Kidney (tissue), 13 donors: ENCODE measurements at regions not wholly inside any gene's neighbourhood (a gene's known extent, or its start where the extent isn't known, plus 50 kb on each side); places are given as distances from the start of the nearest gene placed in this dataset.

Experiments used
- DNase-seq, 5 donors: peaks; one replicate each; pipeline ENCODE4 v3.0.0-alpha.2; 2013 to 2020
- FAIRE-seq: peaks from 2 replicates; lab custom pipeline; 2012; peaks lifted over from hg19 to GRCh38; lab: Jason Lieb, UNC
- H3K27ac ChIP-seq, 2 donors: one replicate each; pipeline ENCODE4 v1.7.0; 2013; ENCODE audit warnings: low read depth in 2 of 2, low read length in 2 of 2, inconsistent platforms in 1 of 2
- H3K27me3 ChIP-seq: one replicate; pipeline ENCODE4 v1.7.1; 2013; ENCODE audit warnings: low read length, inconsistent platforms; ENCODE audit not compliant: control insufficient read depth, insufficient read depth
- H3K36me3 ChIP-seq, 3 donors: one replicate each; pipeline versions ENCODE4 v1.7.0 to v1.7.1; 2013; ENCODE audit warnings: low read length in 3 of 3, control low read depth in 1 of 3, inconsistent platforms in 1 of 3; ENCODE audit not compliant: insufficient read depth in 3 of 3, control insufficient read depth in 2 of 3
- H3K4me1 ChIP-seq, 3 donors: one replicate each; pipeline versions ENCODE4 v1.7.0 to v1.7.1; 2013; ENCODE audit warnings: low read length in 3 of 3, inconsistent platforms in 1 of 3, low read depth in 1 of 3; ENCODE audit not compliant: control insufficient read depth in 2 of 3, insufficient read depth in 2 of 3
- H3K4me3 ChIP-seq, 3 donors: one replicate each; pipeline versions ENCODE4 v1.7.0 to v1.8.1; 2013; ENCODE audit warnings: low read length in 3 of 3, control low read depth in 1 of 3, inconsistent platforms in 1 of 3
- H3K9ac ChIP-seq, 3 donors: one replicate each; pipeline versions ENCODE4 v1.7.0 to v1.7.1; 2013; ENCODE audit warnings: low read length in 3 of 3, control low read depth in 1 of 3, inconsistent platforms in 1 of 3
- H3K9me3 ChIP-seq, 3 donors: one replicate each; pipeline versions ENCODE4 v1.7.0 to v1.7.1; 2013; ENCODE audit warnings: low read length in 3 of 3, control low read depth in 1 of 3, inconsistent platforms in 1 of 3; ENCODE audit not compliant: control insufficient read depth in 2 of 3, insufficient read depth in 1 of 3
- intact Hi-C: fragments of 100-400 bp; cut with DNase I; formaldehyde crosslinking; loops from one replicate; pipeline ENCODE4 v1.11.1; 2022
- TF ChIP-seq, protein P1 (sequence below): IDR thresholded peaks from 3 replicates; pipeline ENCODE4 v1.5.1; 2012; ENCODE audit warnings: mild to moderate bottlenecking, moderate library complexity, borderline replicate concordance; ENCODE audit not compliant: insufficient read depth; ENCODE audit errors: extremely low read depth
- donor health status: control.
- donor health status: control.
- donor health status: control.
- donor health status: control.
- donor health status: control.
- donor health status: DM: yes; HTN: yes; CAD: no.
- donor health status: Normal renal cell carcinoma (clear cell type).

DNA sequence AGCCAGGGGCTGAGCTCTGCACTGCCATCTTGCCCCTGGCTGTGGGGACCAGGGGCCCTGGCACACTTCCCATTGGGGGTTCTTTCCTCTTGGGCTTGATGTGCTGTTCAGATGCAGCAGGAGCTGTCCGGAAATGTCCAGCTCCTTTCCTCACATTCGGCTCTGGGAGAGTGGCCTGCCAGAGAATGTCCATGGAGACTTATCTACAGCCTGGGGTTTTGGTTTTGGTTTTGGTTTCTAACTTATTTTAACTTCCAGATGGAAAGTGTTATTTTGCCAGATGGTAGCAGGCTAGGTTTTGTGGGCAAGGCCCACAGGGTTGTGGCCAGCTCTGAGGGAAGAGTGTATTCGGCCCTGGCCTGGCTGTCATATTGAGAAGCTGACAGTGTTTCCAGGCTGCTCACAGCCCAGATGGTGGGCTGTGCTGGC, 177.3 kb downstream of the ANKRD30B start:
- DNase-seq (no peak), FAIRE-seq (no peak)
- no peaks in the 10 kb centered on the region for H3K9me3 ChIP-seq
- no peaks in the 10 kb centered on the region for H3K27me3 ChIP-seq
- no peak overlapping the region for H3K27ac ChIP-seq
- intact Hi-C loops: no loop called here
- TF ChIP-seq, protein P1, sequence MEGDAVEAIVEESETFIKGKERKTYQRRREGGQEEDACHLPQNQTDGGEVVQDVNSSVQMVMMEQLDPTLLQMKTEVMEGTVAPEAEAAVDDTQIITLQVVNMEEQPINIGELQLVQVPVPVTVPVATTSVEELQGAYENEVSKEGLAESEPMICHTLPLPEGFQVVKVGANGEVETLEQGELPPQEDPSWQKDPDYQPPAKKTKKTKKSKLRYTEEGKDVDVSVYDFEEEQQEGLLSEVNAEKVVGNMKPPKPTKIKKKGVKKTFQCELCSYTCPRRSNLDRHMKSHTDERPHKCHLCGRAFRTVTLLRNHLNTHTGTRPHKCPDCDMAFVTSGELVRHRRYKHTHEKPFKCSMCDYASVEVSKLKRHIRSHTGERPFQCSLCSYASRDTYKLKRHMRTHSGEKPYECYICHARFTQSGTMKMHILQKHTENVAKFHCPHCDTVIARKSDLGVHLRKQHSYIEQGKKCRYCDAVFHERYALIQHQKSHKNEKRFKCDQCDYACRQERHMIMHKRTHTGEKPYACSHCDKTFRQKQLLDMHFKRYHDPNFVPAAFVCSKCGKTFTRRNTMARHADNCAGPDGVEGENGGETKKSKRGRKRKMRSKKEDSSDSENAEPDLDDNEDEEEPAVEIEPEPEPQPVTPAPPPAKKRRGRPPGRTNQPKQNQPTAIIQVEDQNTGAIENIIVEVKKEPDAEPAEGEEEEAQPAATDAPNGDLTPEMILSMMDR: no peak
- no peaks in the 10 kb centered on the region for H3K4me1 ChIP-seq
- H3K36me3 ChIP-seq: no peaks in the 10 kb centered on the region
- H3K9ac ChIP-seq: no peak overlapping the region
- no peak overlapping the region for H3K4me3 ChIP-seq

DNA sequence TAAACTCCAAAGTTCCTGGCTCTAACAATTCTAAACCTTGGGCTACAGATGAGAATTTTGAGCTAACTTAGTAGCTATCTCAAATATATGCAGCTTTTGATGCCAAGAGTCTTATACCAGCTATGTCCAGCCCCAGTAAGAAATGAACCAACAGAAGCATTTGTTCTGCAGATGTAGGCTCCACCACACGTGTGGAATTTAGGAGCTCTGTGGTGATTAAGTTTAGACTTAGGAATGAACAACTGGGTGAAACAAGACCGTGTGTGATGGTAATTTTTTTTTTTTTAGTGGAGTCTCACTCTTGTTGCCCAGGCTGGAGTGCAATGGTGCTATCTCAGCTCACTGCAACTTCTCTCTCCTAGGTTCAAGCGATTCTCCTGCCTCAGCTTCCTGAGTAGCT, 179.7 kb downstream of the ANKRD30B start:
- intact Hi-C loops: no loop called here
- DNase-seq: no peak
- no peak for FAIRE-seq
- TF ChIP-seq, protein P1: no peak
- no peak overlapping the region for H3K9ac ChIP-seq
- no peaks in the 10 kb centered on the region for H3K36me3 ChIP-seq
- no peaks in the 10 kb centered on the region for H3K4me1 ChIP-seq
- H3K27ac ChIP-seq: no peak overlapping the region
- H3K27me3 ChIP-seq: no peaks in the 10 kb centered on the region
- no peak overlapping the region for H3K4me3 ChIP-seq
- no peaks in the 10 kb centered on the region for H3K9me3 ChIP-seq

DNA sequence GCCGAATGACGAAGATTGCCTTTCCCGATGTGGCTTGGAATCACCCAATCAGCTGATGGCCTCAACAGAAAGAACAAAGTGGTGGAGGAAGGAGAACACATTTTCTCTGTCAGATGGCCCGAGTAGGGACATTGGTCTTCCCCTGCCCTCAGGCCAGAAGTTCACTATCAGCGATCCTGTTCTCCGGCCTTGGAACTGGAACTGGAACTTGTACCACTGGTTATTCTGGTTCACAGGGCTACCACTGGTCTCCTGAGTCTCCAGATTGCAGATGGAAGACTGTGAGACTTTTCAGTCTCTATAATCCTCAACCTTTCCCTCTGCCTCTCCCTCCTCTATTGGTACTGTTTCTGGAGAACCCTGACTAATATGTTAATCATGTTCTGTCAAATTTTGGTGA, 180.4 kb downstream of the ANKRD30B start:
- Histone ChIP-seq H3K9ac (no peak overlapping the region), H3K27me3 (no peaks in the 10 kb centered on the region), H3K27ac (no peak overlapping the region), H3K36me3 (no peaks in the 10 kb centered on the region), H3K4me1 (no peaks in the 10 kb centered on the region), H3K9me3 (no peaks in the 10 kb centered on the region), H3K4me3 (no peak overlapping the region)
- intact Hi-C loops: no loop called here
- DNase-seq: no peak
- TF ChIP-seq, protein P1: no peak
- no peak for FAIRE-seq

DNA sequence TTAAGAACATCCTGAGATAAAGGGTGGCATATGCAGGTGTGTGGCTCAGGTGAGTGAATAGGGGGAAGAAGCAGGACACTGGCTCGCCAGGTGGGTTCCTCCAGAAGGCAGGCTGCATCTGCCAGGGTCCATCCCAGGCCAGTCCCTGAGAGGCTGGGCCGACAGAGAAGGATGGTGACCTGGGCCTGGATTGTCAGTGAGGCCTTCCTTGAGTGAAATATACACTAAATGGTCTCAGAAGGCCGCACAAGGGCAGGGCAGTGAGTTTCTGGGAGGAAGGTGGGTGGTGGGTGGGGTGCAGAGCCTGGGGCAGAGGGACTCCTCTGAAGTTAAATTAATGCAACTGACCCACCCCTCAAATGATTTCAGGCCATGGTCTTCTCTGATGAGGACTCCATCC, 182.1 kb downstream of the ANKRD30B start:
- no peak overlapping the region for H3K9ac ChIP-seq
- no peaks in the 10 kb centered on the region for H3K36me3 ChIP-seq
- FAIRE-seq: no peak
- H3K4me3 ChIP-seq: no peak overlapping the region
- intact Hi-C loops: no loop called here
- H3K4me1 ChIP-seq: no peaks in the 10 kb centered on the region
- no peaks in the 10 kb centered on the region for H3K9me3 ChIP-seq
- no peak for DNase-seq
- no peak overlapping the region for H3K27ac ChIP-seq
- TF ChIP-seq, protein P1: no peak
- H3K27me3 ChIP-seq: no peaks in the 10 kb centered on the region
